Vagina (tissue), 2 donors: ENCODE measurements at regions not wholly inside any gene's neighbourhood (a gene's known extent, or its start where the extent isn't known, plus 50 kb on each side); places are given as distances from the start of the nearest gene placed in this dataset.

Source experiments
- DNase-seq, 2 donors: peaks; one replicate each; pipeline ENCODE4 v3.0.0-alpha.2; 2017; ENCODE audit errors: extremely low spot score in 2 of 2
- H3K27ac ChIP-seq: fragments of 200-600 bp; sonication (generic); one replicate; pipeline ENCODE4 v1.5.1; 2019
- H3K27me3 ChIP-seq: fragments of 200-600 bp; sonication (generic); one replicate; pipeline ENCODE4 v1.5.1; 2019
- H3K36me3 ChIP-seq, 2 donors: fragments of 200-600 bp; sonication (generic); one replicate each; pipeline ENCODE4 v1.5.1; 2017 to 2019
- H3K4me1 ChIP-seq: fragments of 200-600 bp; sonication (generic); one replicate; pipeline ENCODE4 v1.5.1; 2019
- H3K4me3 ChIP-seq, 2 donors: fragments of 200-600 bp; sonication (generic); 1 replicate in 1 of 2; 2 replicates in 1 of 2; pipeline ENCODE4 v1.5.1; 2016 to 2019
- H3K9me3 ChIP-seq: fragments of 200-600 bp; sonication (generic); one replicate; pipeline ENCODE4 v1.5.1; 2019
- POLR2A ChIP-seq, 2 donors: fragments of 450-650 bp; IDR thresholded peaks; one replicate each; pipeline ENCODE4 v1.6.1; 2017; ENCODE audit warnings: antibody characterized with exemption in 2 of 2, mild to moderate bottlenecking in 2 of 2, moderate library complexity in 2 of 2
- POLR2AphosphoS5 ChIP-seq, 2 donors: sonication (generic); formaldehyde crosslinking; IDR thresholded peaks; one replicate each; pipeline ENCODE4 v1.9.0; 2017; ENCODE audit warnings: antibody characterized with exemption in 2 of 2, mild to moderate bottlenecking in 2 of 2, low read depth in 1 of 2; ENCODE audit not compliant: insufficient read depth in 1 of 2
- intact Hi-C: fragments of 100-400 bp; cut with DNase I; formaldehyde crosslinking; loops from one replicate; pipeline ENCODE4 v1.15.1; 2023
- TF ChIP-seq, protein P1 (sequence below), 3 experiments: fragments of 450-650 bp in 2 of 3; fragments of 200-600 bp in 1 of 3; sonication (generic) in 1 of 3; IDR thresholded peaks; one replicate each; pipeline ENCODE4 v1.5.1; 2017 to 2019; ENCODE audit warnings: antibody characterized with exemption in 3 of 3, mild to moderate bottlenecking in 2 of 3, moderate library complexity in 2 of 3

DNA sequence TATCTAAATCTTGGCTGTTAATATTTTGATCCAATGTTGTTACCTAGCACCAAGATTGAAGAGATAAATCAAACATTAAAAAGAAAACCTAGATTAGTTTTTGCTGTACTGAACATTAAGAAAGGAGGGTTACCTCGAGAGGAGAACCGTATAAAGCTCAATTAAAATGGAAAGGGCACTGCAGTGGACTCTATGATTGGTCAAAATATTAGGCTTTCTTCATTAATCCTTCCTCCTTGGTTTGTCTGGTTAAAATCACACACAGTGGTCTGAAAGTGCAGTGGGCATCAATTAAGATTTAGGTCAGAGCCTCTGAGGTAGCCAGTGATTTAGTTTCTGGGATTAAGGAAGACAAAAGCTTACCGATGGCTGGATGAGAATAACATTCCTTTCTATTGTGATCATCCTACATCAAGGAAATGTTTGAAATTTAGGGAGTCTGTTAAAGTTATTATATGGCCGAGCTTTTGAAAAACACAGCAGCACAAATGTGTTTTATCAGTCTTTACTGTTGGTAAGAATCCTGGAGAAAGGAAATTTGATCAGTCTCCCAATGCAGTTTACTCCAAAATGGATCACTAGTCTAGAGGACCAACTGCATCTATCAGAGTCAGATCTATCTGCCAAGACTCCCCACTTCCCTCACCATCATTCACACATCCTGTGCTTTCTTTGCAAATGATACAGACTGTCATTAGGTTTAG lies 134.6 kb upstream of the NEDD9 start:
- intact Hi-C loops = loop anchor here (10.0 kb wide), 1 partner anchor 132 kb away; the partner anchor contains the start of gene NEDD9
- H3K4me1 ChIP-seq = peaks cover 26% of the 10 kb centered on the region
- DNase-seq = no peak
- H3K9me3 ChIP-seq = no peaks in the 10 kb centered on the region
- TF ChIP-seq POLR2AphosphoS5 (IDR thresholded peaks at IDR 0.05; ENCODE audit: insufficient read depth in 1 of 2, low read depth in 1 of 2) = peak in 1 of 2 donors; percentile 9
- TF ChIP-seq POLR2A (IDR thresholded peaks at IDR 0.05) = no peak
- no peaks in the 10 kb centered on the region for H3K27me3 ChIP-seq
- H3K4me3 ChIP-seq = no peak overlapping the region
- H3K27ac ChIP-seq = no peak overlapping the region
- no peaks in the 10 kb centered on the region for H3K36me3 ChIP-seq

DNA sequence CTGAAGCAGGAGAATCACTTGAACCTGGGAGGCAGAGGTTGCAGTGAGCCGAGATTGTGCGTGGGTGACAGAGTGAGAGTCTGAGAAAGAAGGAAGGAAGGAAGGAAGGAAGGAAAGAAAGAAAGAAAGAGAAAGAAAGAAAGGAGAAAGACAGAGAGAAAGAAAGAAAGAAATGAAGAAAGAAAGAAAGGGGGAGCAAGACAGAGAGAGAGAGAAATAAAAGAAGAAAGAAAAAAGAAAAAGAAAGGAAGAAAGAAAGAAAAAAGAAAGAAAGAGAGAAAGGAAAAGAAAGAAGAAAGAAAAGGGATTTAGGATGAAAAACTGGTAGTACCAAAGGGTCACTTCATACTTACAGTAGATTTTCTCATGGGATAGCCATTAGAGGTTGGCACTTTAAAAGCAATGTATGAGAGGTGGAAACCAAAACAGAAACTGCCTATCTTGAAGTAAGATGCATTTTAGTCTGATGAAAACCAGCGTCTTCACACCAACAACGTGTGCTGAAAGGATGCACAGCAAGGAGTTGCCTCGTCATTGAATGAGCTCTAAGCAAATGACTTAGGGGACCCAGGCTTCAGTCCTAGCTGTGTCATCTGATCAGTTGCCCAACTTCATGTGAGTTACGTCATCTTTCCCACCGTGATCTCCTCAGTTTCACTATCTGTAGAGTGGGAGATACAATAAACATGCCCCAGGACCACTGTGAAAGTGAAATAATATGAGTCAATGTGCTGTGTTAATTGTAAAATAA lies 133.9 kb upstream of the NEDD9 start:
- no peak overlapping the region for H3K4me3 ChIP-seq
- no peaks in the 10 kb centered on the region for H3K9me3 ChIP-seq
- intact Hi-C loops = loop anchor here (10.0 kb wide), 1 partner anchor 132 kb away; the partner anchor contains the start of gene NEDD9
- H3K27me3 ChIP-seq = no peaks in the 10 kb centered on the region
- peak overlapping the region; percentile 69 for H3K27ac ChIP-seq
- H3K36me3 ChIP-seq = no peaks in the 10 kb centered on the region
- DNase-seq = no peak
- peaks cover 26% of the 10 kb centered on the region for H3K4me1 ChIP-seq
- TF ChIP-seq, protein P1, sequence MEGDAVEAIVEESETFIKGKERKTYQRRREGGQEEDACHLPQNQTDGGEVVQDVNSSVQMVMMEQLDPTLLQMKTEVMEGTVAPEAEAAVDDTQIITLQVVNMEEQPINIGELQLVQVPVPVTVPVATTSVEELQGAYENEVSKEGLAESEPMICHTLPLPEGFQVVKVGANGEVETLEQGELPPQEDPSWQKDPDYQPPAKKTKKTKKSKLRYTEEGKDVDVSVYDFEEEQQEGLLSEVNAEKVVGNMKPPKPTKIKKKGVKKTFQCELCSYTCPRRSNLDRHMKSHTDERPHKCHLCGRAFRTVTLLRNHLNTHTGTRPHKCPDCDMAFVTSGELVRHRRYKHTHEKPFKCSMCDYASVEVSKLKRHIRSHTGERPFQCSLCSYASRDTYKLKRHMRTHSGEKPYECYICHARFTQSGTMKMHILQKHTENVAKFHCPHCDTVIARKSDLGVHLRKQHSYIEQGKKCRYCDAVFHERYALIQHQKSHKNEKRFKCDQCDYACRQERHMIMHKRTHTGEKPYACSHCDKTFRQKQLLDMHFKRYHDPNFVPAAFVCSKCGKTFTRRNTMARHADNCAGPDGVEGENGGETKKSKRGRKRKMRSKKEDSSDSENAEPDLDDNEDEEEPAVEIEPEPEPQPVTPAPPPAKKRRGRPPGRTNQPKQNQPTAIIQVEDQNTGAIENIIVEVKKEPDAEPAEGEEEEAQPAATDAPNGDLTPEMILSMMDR (IDR thresholded peaks at IDR 0.05) = no peak
- TF ChIP-seq POLR2AphosphoS5 (IDR thresholded peaks at IDR 0.05; ENCODE audit: insufficient read depth in 1 of 2, low read depth in 1 of 2) = no peak
- no peak for TF ChIP-seq POLR2A (IDR thresholded peaks at IDR 0.05)

DNA sequence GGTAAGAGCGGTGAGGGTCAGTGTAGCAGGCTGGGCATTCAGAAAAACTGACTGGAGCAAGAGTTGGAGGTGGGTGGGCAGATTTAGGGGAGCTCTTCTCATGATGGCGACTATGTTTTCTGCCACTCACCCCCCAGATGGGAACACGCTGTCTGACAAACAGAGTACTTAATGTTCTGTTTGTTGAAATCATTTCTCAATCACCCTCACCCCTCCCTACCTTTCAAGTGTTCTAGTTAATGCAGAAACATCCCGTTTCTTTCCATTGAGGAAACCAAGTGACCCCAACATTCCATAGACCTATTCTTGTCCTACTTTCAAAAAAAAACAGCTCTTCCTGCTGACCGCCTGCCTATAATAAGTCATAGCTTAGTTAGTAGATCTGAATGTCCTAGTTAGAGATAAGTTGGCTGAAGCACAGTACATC lies 132.5 kb upstream of the NEDD9 start:
- H3K36me3 ChIP-seq = no peaks in the 10 kb centered on the region
- TF ChIP-seq, protein P1 (IDR thresholded peaks at IDR 0.05) = no peak
- TF ChIP-seq POLR2AphosphoS5 (IDR thresholded peaks at IDR 0.05; ENCODE audit: insufficient read depth in 1 of 2, low read depth in 1 of 2) = peak; percentile 16 to 93
- TF ChIP-seq POLR2A (IDR thresholded peaks at IDR 0.05) = no peak
- H3K27ac ChIP-seq = peak overlapping the region; percentile 69
- no peaks in the 10 kb centered on the region for H3K9me3 ChIP-seq
- H3K4me3 ChIP-seq = no peak overlapping the region
- no peaks in the 10 kb centered on the region for H3K27me3 ChIP-seq
- no peak for DNase-seq
- intact Hi-C loops = loop anchor here (10.0 kb wide), 1 partner anchor 130 kb away; the partner anchor contains the start of gene NEDD9
- peaks cover 26% of the 10 kb centered on the region for H3K4me1 ChIP-seq

DNA sequence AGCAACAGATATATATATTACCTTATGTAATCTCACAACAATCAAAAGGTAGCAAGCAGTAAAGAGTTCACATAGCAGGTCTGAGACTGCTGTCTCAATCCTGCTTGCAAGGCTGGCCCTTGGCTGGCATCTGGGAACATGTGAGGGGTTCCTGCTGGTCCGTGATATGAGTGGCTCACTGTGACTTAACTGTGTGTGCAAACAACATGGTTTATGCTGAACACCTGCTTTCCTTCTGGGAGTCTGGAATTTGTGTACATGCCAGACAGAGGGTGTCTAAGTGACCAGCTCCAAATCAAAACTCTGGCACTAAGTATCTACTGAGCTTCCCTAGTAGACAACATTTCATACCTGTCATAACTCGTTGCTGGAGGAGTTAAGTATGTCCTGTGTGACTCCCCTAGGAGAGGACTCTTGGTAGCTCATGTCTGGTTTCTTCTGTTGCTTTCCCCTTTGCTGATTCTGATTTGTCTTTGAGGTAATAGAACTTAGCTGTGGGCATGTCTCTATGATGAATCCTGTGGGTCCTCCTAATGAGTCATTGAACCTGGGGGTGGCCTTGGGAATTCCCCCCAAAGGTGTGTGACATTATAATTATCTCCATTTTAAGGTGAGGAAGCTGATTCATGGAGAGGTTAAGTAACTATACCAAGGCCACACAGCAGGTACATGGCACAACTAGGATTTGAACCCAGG lies 131.6 kb upstream of the NEDD9 start:
- Histone ChIP-seq H3K27me3 (no peaks in the 10 kb centered on the region), H3K4me3 (no peak overlapping the region), H3K9me3 (no peaks in the 10 kb centered on the region), H3K36me3 (no peaks in the 10 kb centered on the region), H3K27ac (no peak overlapping the region), H3K4me1 (peaks cover 28% of the 10 kb centered on the region)
- DNase-seq = no peak
- intact Hi-C loops = loop anchor here (10.0 kb wide), 1 partner anchor 129 kb away; the partner anchor contains the start of gene NEDD9
- TF ChIP-seq POLR2AphosphoS5 (IDR thresholded peaks at IDR 0.05; ENCODE audit: insufficient read depth in 1 of 2, low read depth in 1 of 2) = no peak
- no peak for TF ChIP-seq POLR2A (IDR thresholded peaks at IDR 0.05)
- TF ChIP-seq, protein P1 (IDR thresholded peaks at IDR 0.05) = no peak

DNA sequence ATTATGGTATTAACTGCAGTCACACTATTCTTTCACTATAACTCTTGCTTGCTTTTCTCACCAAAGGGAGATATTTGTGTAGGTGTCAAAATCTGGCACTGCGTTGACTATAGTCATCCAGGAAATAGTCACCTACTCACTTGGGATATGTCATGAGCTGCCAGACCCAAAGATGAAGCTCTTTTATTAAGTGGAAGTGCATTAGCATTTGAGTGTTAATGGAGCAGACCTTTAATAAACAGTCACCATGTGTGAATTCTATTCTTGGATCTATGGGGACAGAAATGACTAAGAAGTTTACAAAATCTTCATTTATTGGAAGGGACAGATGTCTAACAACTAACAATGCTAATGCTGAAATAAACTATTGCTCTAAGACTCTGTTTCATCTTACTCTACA lies 130.1 kb upstream of the NEDD9 start:
- H3K27me3 ChIP-seq = no peaks in the 10 kb centered on the region
- intact Hi-C loops = loop anchor here (10.0 kb wide), 1 partner anchor 128 kb away; the partner anchor contains the start of gene NEDD9
- no peak overlapping the region for H3K27ac ChIP-seq
- TF ChIP-seq, protein P1 (IDR thresholded peaks at IDR 0.05) = no peak
- TF ChIP-seq POLR2A (IDR thresholded peaks at IDR 0.05) (no peak), POLR2AphosphoS5 (IDR thresholded peaks at IDR 0.05; ENCODE audit: insufficient read depth in 1 of 2, low read depth in 1 of 2) (no peak)
- H3K4me1 ChIP-seq = peaks cover 33% of the 10 kb centered on the region
- H3K36me3 ChIP-seq = no peaks in the 10 kb centered on the region
- no peak overlapping the region for H3K4me3 ChIP-seq
- DNase-seq = no peak
- H3K9me3 ChIP-seq = no peaks in the 10 kb centered on the region
